DOHH2 (cell line): ENCODE measurements at regions not wholly inside any gene's neighbourhood (a gene's known extent, or its start where the extent isn't known, plus 50 kb on each side); places are given as distances from the start of the nearest gene placed in this dataset.

Experiments used
- H3F3A ChIP-seq: fragments of 200-600 bp; sonication (generic), shearing (Covaris generic); 2 replicates; pipeline ENCODE4 v1.6.0; 2016; ENCODE audit warnings: antibody characterized with exemption, mild to moderate bottlenecking; ENCODE audit not compliant: control insufficient read depth, insufficient read depth
- H3K27ac ChIP-seq: fragments of 200-600 bp; sonication (generic); 2 replicates; pipeline ENCODE4 v1.5.1; 2014; ENCODE audit warnings: low read depth, mild to moderate bottlenecking, low read length, moderate library complexity
- H3K27me3 ChIP-seq: fragments of 200-600 bp; sonication (generic); 2 replicates; pipeline ENCODE4 v1.6.1; 2014; ENCODE audit warnings: mild to moderate bottlenecking, low read length, mixed read lengths; ENCODE audit not compliant: control insufficient read depth
- H3K36me3 ChIP-seq: fragments of 200-600 bp; sonication (generic); 2 replicates; pipeline ENCODE4 v1.6.1; 2014; ENCODE audit warnings: mild to moderate bottlenecking, low read length, moderate library complexity, mixed read lengths; ENCODE audit not compliant: control insufficient read depth
- H3K4me1 ChIP-seq: fragments of 200-600 bp; sonication (generic); 2 replicates; pipeline ENCODE4 v1.6.1; 2014; ENCODE audit warnings: mild to moderate bottlenecking, low read length, mixed read lengths; ENCODE audit not compliant: control insufficient read depth
- H3K4me2 ChIP-seq: fragments of 200-600 bp; sonication (generic); 2 replicates; pipeline ENCODE4 v1.6.0; 2014; ENCODE audit warnings: mild to moderate bottlenecking, low read length, moderate library complexity
- H3K4me3 ChIP-seq: fragments of 200-600 bp; sonication (generic); 2 replicates; pipeline ENCODE4 v1.5.1; 2014; ENCODE audit warnings: mild to moderate bottlenecking, low read length, mixed read lengths
- H3K79me2 ChIP-seq: fragments of 200-600 bp; sonication (generic); 2 replicates; pipeline ENCODE4 v1.6.1; 2014; ENCODE audit warnings: mild to moderate bottlenecking, low read length, mixed read lengths; ENCODE audit not compliant: control insufficient read depth
- H3K9me2 ChIP-seq: fragments of 200-600 bp; sonication (generic); replicated peaks from 2 replicates; pipeline ENCODE4 v1.6.1; 2014; ENCODE audit warnings: mild to moderate bottlenecking, low read length, mixed read lengths; ENCODE audit not compliant: control insufficient read depth
- H3K9me3 ChIP-seq: fragments of 200-600 bp; sonication (generic); 2 replicates; pipeline ENCODE4 v1.6.1; 2014; ENCODE audit warnings: antibody characterized with exemption, low read length, mixed read lengths; ENCODE audit not compliant: control insufficient read depth, insufficient read depth
- H4K20me1 ChIP-seq: fragments of 200-600 bp; sonication (generic); 2 replicates; pipeline ENCODE4 v1.6.0; 2014; ENCODE audit warnings: low read depth, mild to moderate bottlenecking, antibody characterized with exemption, low read length, moderate library complexity; ENCODE audit not compliant: control insufficient read depth, insufficient read depth
- CTCF ChIP-seq: fragments of 200-600 bp; sonication (generic); IDR thresholded peaks from one replicate; pipeline ENCODE4 v1.5.1; 2014; ENCODE audit warnings: antibody characterized with exemption, mild to moderate bottlenecking, low read depth, low read length; ENCODE audit not compliant: poor library complexity, severe bottlenecking
- EZH2phosphoT487 ChIP-seq: fragments of 200-600 bp; sonication (generic); IDR thresholded peaks from 2 replicates; pipeline ENCODE4 v1.6.1; 2017; ENCODE audit warnings: borderline replicate concordance, mild to moderate bottlenecking, antibody characterized with exemption, low read length, moderate library complexity, mixed read lengths

- Histone ChIP-seq H3K36me3 (no peaks in the 10 kb centered on the region), H3K27me3 (no peaks in the 10 kb centered on the region), H3K4me3 (no peak overlapping the region), H3K79me2 (no peaks in the 10 kb centered on the region), H3K4me2 (no peak overlapping the region), H4K20me1 (no peaks in the 10 kb centered on the region), H3K4me1 (0 out of 2 replicates have a peak, but pooled peaks cover 3% of the 10 kb centered on the region), H3K9me2 (no peaks in the 10 kb centered on the region), H3K27ac (no peak overlapping the region), H3F3A (no peaks in the 10 kb centered on the region), H3K9me3 (no peaks in the 10 kb centered on the region)
- no peak for TF ChIP-seq CTCF
Observed at GRCh38 chr18:61006687-61007224, 326.5 kb upstream of the CDH20 start.

GRCh38 chr18:61019338-61020301 lies 313.6 kb upstream of the CDH20 start:
- H3K36me3 ChIP-seq, result no peaks in the 10 kb centered on the region
- H3K27ac ChIP-seq, result no peak overlapping the region

GRCh38 chr18:61025596-61025995 lies 307.6 kb upstream of the CDH20 start:
- no peaks in the 10 kb centered on the region for H3F3A ChIP-seq
- H3K27me3 ChIP-seq, result no peaks in the 10 kb centered on the region
- peaks cover 5% of the 10 kb centered on the region; the same call in 1 of the 2 replicates for H3K9me3 ChIP-seq
- no peaks in the 10 kb centered on the region for H3K9me2 ChIP-seq
- no peaks in the 10 kb centered on the region for H3K79me2 ChIP-seq
- H4K20me1 ChIP-seq, result no peaks in the 10 kb centered on the region
- H3K36me3 ChIP-seq, result no peaks in the 10 kb centered on the region
- no peaks in the 10 kb centered on the region for H3K4me1 ChIP-seq
- H3K4me3 ChIP-seq, result no peak overlapping the region
- no peak overlapping the region for H3K4me2 ChIP-seq
- no peak overlapping the region for H3K27ac ChIP-seq
- TF ChIP-seq EZH2phosphoT487 (no peak), CTCF (no peak)

More at GRCh38 chr18:61019338-61020301, 313.6 kb upstream of the CDH20 start:
- Histone ChIP-seq H3K27me3 (no peaks in the 10 kb centered on the region), H3F3A (no peaks in the 10 kb centered on the region), H4K20me1 (no peaks in the 10 kb centered on the region), H3K79me2 (no peaks in the 10 kb centered on the region), H3K4me1 (no peaks in the 10 kb centered on the region), H3K9me3 (peaks cover 5% of the 10 kb centered on the region; the same call in 1 of the 2 replicates), H3K4me2 (no peak overlapping the region), H3K9me2 (no peaks in the 10 kb centered on the region), H3K4me3 (no peak overlapping the region)
- TF ChIP-seq EZH2phosphoT487 (no peak), CTCF (no peak)
